ENCODE measurements at regions not wholly inside any gene's neighbourhood (a gene's known extent, or its start where the extent isn't known, plus 50 kb on each side); places are given as distances from the start of the nearest gene placed in this dataset.
"Not testable (repeated sequence)": the region's sequence is repeated elsewhere in the genome, so short reads cannot be mapped to it uniquely, and the experiment has no call there.

- DNase-seq; H3K9me3 ChIP-seq (ENCODE audit: control insufficient read depth, low read length); H3K4me1 ChIP-seq (ENCODE audit: control insufficient read depth in 1 of 2, insufficient read depth in 2 of 2, low read length in 2 of 2); ATAC-seq (ENCODE audit: low FRiP score); H3K27me3 ChIP-seq (ENCODE audit: control insufficient read depth in 1 of 2, insufficient read depth in 2 of 2, low read length in 1 of 2); intact Hi-C loops (cut with DNase I); H3K36me3 ChIP-seq (ENCODE audit: control insufficient read depth in 1 of 2, insufficient read depth in 2 of 2, low read length in 1 of 2); H3K27ac ChIP-seq (ENCODE audit: low read depth in 1 of 2, low read length in 2 of 2); H3K4me3 ChIP-seq (ENCODE audit: low read length in 2 of 2): not testable (repeated sequence)
- 91 to 94% methylated on average over 21 to 29 of the region's 29 CpGs for WGBS, 2 donors
Observed at GRCh38 chr5:35531553-35531952, 86.1 kb upstream of the SPEF2 start.

GRCh38 chr5:35518104-35518503 lies 99.6 kb upstream of the SPEF2 start:
- Histone ChIP-seq H3K4me1 (ENCODE audit: control insufficient read depth in 1 of 2, insufficient read depth in 2 of 2, low read length in 2 of 2) (no peaks in the 10 kb centered on the region), H3K27ac (ENCODE audit: low read depth in 1 of 2, low read length in 2 of 2) (no peak overlapping the region), H3K36me3 (ENCODE audit: control insufficient read depth in 1 of 2, insufficient read depth in 2 of 2, low read length in 1 of 2) (no peaks in the 10 kb centered on the region), H3K4me3 (ENCODE audit: low read length in 2 of 2) (no peak overlapping the region), H3K27me3 (ENCODE audit: control insufficient read depth in 1 of 2, insufficient read depth in 2 of 2, low read length in 1 of 2) (peaks cover 0 to 3% of the 10 kb centered on the region in 2 donors), H3K9me3 (ENCODE audit: control insufficient read depth, low read length) (peaks cover 1% of the 10 kb centered on the region)
- 88 to 96% methylated on average over 1 of the region's 1 CpG for WGBS, 2 donors
- intact Hi-C loops (cut with DNase I) = no loop called here
- ATAC-seq (ENCODE audit: low FRiP score) = no peak
- DNase-seq = no peak

- intact Hi-C loops (cut with DNase I) = no loop called here
- Histone ChIP-seq H3K36me3 (ENCODE audit: control insufficient read depth in 1 of 2, insufficient read depth in 2 of 2, low read length in 1 of 2) (no peaks in the 10 kb centered on the region), H3K27me3 (ENCODE audit: control insufficient read depth in 1 of 2, insufficient read depth in 2 of 2, low read length in 1 of 2) (peaks cover 0 to 3% of the 10 kb centered on the region in 2 donors), H3K4me3 (ENCODE audit: low read length in 2 of 2) (no peak overlapping the region), H3K27ac (ENCODE audit: low read depth in 1 of 2, low read length in 2 of 2) (no peak overlapping the region), H3K9me3 (ENCODE audit: control insufficient read depth, low read length) (peaks cover 1% of the 10 kb centered on the region), H3K4me1 (ENCODE audit: control insufficient read depth in 1 of 2, insufficient read depth in 2 of 2, low read length in 2 of 2) (no peaks in the 10 kb centered on the region)
- 19 to 27% methylated on average over 1 of the region's 1 CpG for WGBS, 2 donors
- DNase-seq (no peak), ATAC-seq (ENCODE audit: low FRiP score) (no peak)
Observed at GRCh38 chr5:35516271-35516670, 101.4 kb upstream of the SPEF2 start.

- no peaks in the 10 kb centered on the region for H3K27me3 ChIP-seq (ENCODE audit: control insufficient read depth in 1 of 2, insufficient read depth in 2 of 2, low read length in 1 of 2)
- H3K36me3 ChIP-seq (ENCODE audit: control insufficient read depth in 1 of 2, insufficient read depth in 2 of 2, low read length in 1 of 2) = no peaks in the 10 kb centered on the region
- H3K4me3 ChIP-seq (ENCODE audit: low read length in 2 of 2) = no peak overlapping the region
- 94 to 96% methylated on average over 1 of the region's 1 CpG for whole genome bisulfite sequencing, 2 donors
- H3K9me3 ChIP-seq (ENCODE audit: control insufficient read depth, low read length) = no peaks in the 10 kb centered on the region
- ATAC-seq (ENCODE audit: low FRiP score) (no peak), DNase-seq (no peak)
- intact Hi-C loops (cut with DNase I) = no loop called here
- H3K4me1 ChIP-seq (ENCODE audit: control insufficient read depth in 1 of 2, insufficient read depth in 2 of 2, low read length in 2 of 2) = no peaks in the 10 kb centered on the region
- no peak overlapping the region for H3K27ac ChIP-seq (ENCODE audit: low read depth in 1 of 2, low read length in 2 of 2)
Observed at GRCh38 chr5:35513612-35514011, 104.1 kb upstream of the SPEF2 start.

GRCh38 chr5:35502206-35502605 lies 115.5 kb upstream of the SPEF2 start:
- H3K27me3 ChIP-seq (ENCODE audit: control insufficient read depth in 1 of 2, insufficient read depth in 2 of 2, low read length in 1 of 2) = no peaks in the 10 kb centered on the region
- no peaks in the 10 kb centered on the region for H3K4me1 ChIP-seq (ENCODE audit: control insufficient read depth in 1 of 2, insufficient read depth in 2 of 2, low read length in 2 of 2)
- H3K27ac ChIP-seq (ENCODE audit: low read depth in 1 of 2, low read length in 2 of 2) = no peak overlapping the region
- H3K36me3 ChIP-seq (ENCODE audit: control insufficient read depth in 1 of 2, insufficient read depth in 2 of 2, low read length in 1 of 2) = no peaks in the 10 kb centered on the region
- H3K9me3 ChIP-seq (ENCODE audit: control insufficient read depth, low read length) = peaks cover 2% of the 10 kb centered on the region
- DNase-seq = no peak
- no peak for ATAC-seq (ENCODE audit: low FRiP score)
- H3K4me3 ChIP-seq (ENCODE audit: low read length in 2 of 2) = no peak overlapping the region
- 59 to 67% methylated on average over 4 of the region's 4 CpGs for WGBS, 2 donors
- intact Hi-C loops (cut with DNase I) = no loop called here

GRCh38 chr5:35488791-35489190 lies 128.9 kb upstream of the SPEF2 start:
- Histone ChIP-seq H3K27me3 (ENCODE audit: control insufficient read depth in 1 of 2, insufficient read depth in 2 of 2, low read length in 1 of 2) (no peaks in the 10 kb centered on the region), H3K9me3 (ENCODE audit: control insufficient read depth, low read length) (no peaks in the 10 kb centered on the region), H3K4me3 (ENCODE audit: low read length in 2 of 2) (no peak overlapping the region), H3K36me3 (ENCODE audit: control insufficient read depth in 1 of 2, insufficient read depth in 2 of 2, low read length in 1 of 2) (no peaks in the 10 kb centered on the region), H3K4me1 (ENCODE audit: control insufficient read depth in 1 of 2, insufficient read depth in 2 of 2, low read length in 2 of 2) (peaks cover 0 to 4% of the 10 kb centered on the region in 2 donors), H3K27ac (ENCODE audit: low read depth in 1 of 2, low read length in 2 of 2) (no peak overlapping the region)
- ATAC-seq (ENCODE audit: low FRiP score) (no peak), DNase-seq (no peak)
- WGBS, 2 donors = 85 to 87% methylated on average over 3 of the region's 3 CpGs
- intact Hi-C loops (cut with DNase I) = no loop called here

- 31 to 35% methylated on average over 1 of the region's 1 CpG for WGBS, 2 donors
- H3K27me3 ChIP-seq (ENCODE audit: control insufficient read depth in 1 of 2, insufficient read depth in 2 of 2, low read length in 1 of 2) = no peaks in the 10 kb centered on the region
Observed at GRCh38 chr5:35488055-35488454, 129.6 kb upstream of the SPEF2 start.

GRCh38 chr5:35487233-35488025 lies 130.2 kb upstream of the SPEF2 start:
- intact Hi-C loops (cut with DNase I) = no loop called here
- 54 to 56% methylated on average over 5 of the region's 5 CpGs for WGBS, 2 donors
- no peaks in the 10 kb centered on the region for H3K36me3 ChIP-seq (ENCODE audit: control insufficient read depth in 1 of 2, insufficient read depth in 2 of 2, low read length in 1 of 2)
- H3K27ac ChIP-seq (ENCODE audit: low read depth in 1 of 2, low read length in 2 of 2) = no peak overlapping the region
- DNase-seq = no peak
- H3K9me3 ChIP-seq (ENCODE audit: control insufficient read depth, low read length) = no peaks in the 10 kb centered on the region
- H3K4me3 ChIP-seq (ENCODE audit: low read length in 2 of 2) = no peak overlapping the region
- H3K4me1 ChIP-seq (ENCODE audit: control insufficient read depth in 1 of 2, insufficient read depth in 2 of 2, low read length in 2 of 2) = peaks cover 0 to 4% of the 10 kb centered on the region in 2 donors
- ATAC-seq (ENCODE audit: low FRiP score) = no peak
- H3K27me3 ChIP-seq (ENCODE audit: control insufficient read depth in 1 of 2, insufficient read depth in 2 of 2, low read length in 1 of 2) = no peaks in the 10 kb centered on the region

More at GRCh38 chr5:35488055-35488454, 129.6 kb upstream of the SPEF2 start:
- no peaks in the 10 kb centered on the region for H3K9me3 ChIP-seq (ENCODE audit: control insufficient read depth, low read length)
- H3K4me3 ChIP-seq (ENCODE audit: low read length in 2 of 2) = no peak overlapping the region
- no peaks in the 10 kb centered on the region for H3K36me3 ChIP-seq (ENCODE audit: control insufficient read depth in 1 of 2, insufficient read depth in 2 of 2, low read length in 1 of 2)
- DNase-seq = no peak
- peaks cover 0 to 4% of the 10 kb centered on the region in 2 donors for H3K4me1 ChIP-seq (ENCODE audit: control insufficient read depth in 1 of 2, insufficient read depth in 2 of 2, low read length in 2 of 2)
- intact Hi-C loops (cut with DNase I) = no loop called here
- no peak for ATAC-seq (ENCODE audit: low FRiP score)
- no peak overlapping the region for H3K27ac ChIP-seq (ENCODE audit: low read depth in 1 of 2, low read length in 2 of 2)

GRCh38 chr5:35485487-35485886 lies 132.2 kb upstream of the SPEF2 start:
- Histone ChIP-seq H3K4me1 (ENCODE audit: control insufficient read depth in 1 of 2, insufficient read depth in 2 of 2, low read length in 2 of 2) (peaks cover 0 to 4% of the 10 kb centered on the region in 2 donors), H3K27ac (ENCODE audit: low read depth in 1 of 2, low read length in 2 of 2) (no peak overlapping the region), H3K36me3 (ENCODE audit: control insufficient read depth in 1 of 2, insufficient read depth in 2 of 2, low read length in 1 of 2) (no peaks in the 10 kb centered on the region), H3K27me3 (ENCODE audit: control insufficient read depth in 1 of 2, insufficient read depth in 2 of 2, low read length in 1 of 2) (no peaks in the 10 kb centered on the region), H3K4me3 (ENCODE audit: low read length in 2 of 2) (no peak overlapping the region), H3K9me3 (ENCODE audit: control insufficient read depth, low read length) (no peaks in the 10 kb centered on the region)
- ATAC-seq (ENCODE audit: low FRiP score) (no peak), DNase-seq (no peak)
- intact Hi-C loops (cut with DNase I) = no loop called here
